ENCODE measurements at regions not wholly inside any gene's neighbourhood (a gene's known extent, or its start where the extent isn't known, plus 50 kb on each side); places are given as distances from the start of the nearest gene placed in this dataset.

- Histone ChIP-seq H4K5ac (ENCODE audit: low read depth, low read length) (no peak overlapping the region), H2AFZ (replicated peaks; ENCODE audit: low read length, poor library complexity) (no peak overlapping the region), H3K9ac (ENCODE audit: low read depth, low read length) (no peak overlapping the region), H3K4ac (ENCODE audit: low read depth, low read length) (no peak overlapping the region), H2AK9ac (replicated peaks; ENCODE audit: low read depth, low read length, poor library complexity) (no peak overlapping the region), H3K79me1 (ENCODE audit: low read depth in 1 of 2, low read length in 2 of 2) (no peaks in the 10 kb centered on the region), H3K4me3 (ENCODE audit: insufficient read depth, low read depth, low read length) (no peak overlapping the region), H3K27ac (ENCODE audit: insufficient read depth, low read length) (no peak overlapping the region), H3K9me1 (ENCODE audit: insufficient read depth, low read length) (no peaks in the 10 kb centered on the region), H2BK120ac (ENCODE audit: low read depth, low read length) (no peak overlapping the region), H3K4me2 (ENCODE audit: low read depth, low read length) (no peak overlapping the region), H2BK20ac (ENCODE audit: low read depth, low read length) (no peak overlapping the region), H2AK5ac (ENCODE audit: low read depth, low read length) (no peak overlapping the region), H2BK5ac (ENCODE audit: low read depth, low read length, poor library complexity, severe bottlenecking) (no peak overlapping the region), H3K27me3 (ENCODE audit: control insufficient read depth, insufficient read depth, low read length) (no peaks in the 10 kb centered on the region), H3K4me1 (ENCODE audit: control insufficient read depth, insufficient read depth, low read length) (no peaks in the 10 kb centered on the region), H4K91ac (ENCODE audit: insufficient read depth, low read depth, low read length) (no peak overlapping the region), H3K18ac (ENCODE audit: low read depth, low read length) (no peak overlapping the region), H3K56ac (ENCODE audit: extremely low read depth, insufficient read depth, low read length) (no peak overlapping the region), H3K9me3 (ENCODE audit: control insufficient read depth, insufficient read depth, low read length) (no peaks in the 10 kb centered on the region), H3K23ac (ENCODE audit: low read depth, low read length) (no peak overlapping the region), H4K8ac (ENCODE audit: low read depth in 2 of 2, low read length in 2 of 2) (no peak overlapping the region), H3K36me3 (ENCODE audit: control insufficient read depth, insufficient read depth, low read length) (no peaks in the 10 kb centered on the region), H4K20me1 (ENCODE audit: insufficient read depth, low read length) (no peaks in the 10 kb centered on the region), H2BK15ac (ENCODE audit: low read depth, low read length) (no peak overlapping the region), H3K14ac (replicated peaks; ENCODE audit: low read depth, low read length) (no peak overlapping the region)
- POLR2A ChIA-PET (ENCODE audit: unreplicated experiment) = no interaction called here
- WGBS, 2 experiments (ENCODE audit: extremely low coverage in 2 of 2, insufficient read length in 1 of 2) = no CpG with 5 or more reads among the region's 7 CpGs
- BruUV-seq (replicated peaks) = no TSS peak
- in situ Hi-C loops (cut with MboI; ENCODE audit: low sequenced_read_pairs) (no loop called here), intact Hi-C loops (cut with micrococcal nuclease) (no loop called here), dilution Hi-C loops (cut with HindIII; ENCODE audit: low sequenced_read_pairs, unreplicated experiment) (no loop called here)
- DNase-seq (no peak), ATAC-seq (ENCODE audit: low read depth) (no peak)
- CTCF ChIA-PET = no interaction called here
- TF ChIP-seq MXI1 (IDR thresholded peaks at IDR 0.05; ENCODE audit: borderline replicate concordance, low read depth, low read length) (no peak), MAFK (IDR thresholded peaks at IDR 0.05; ENCODE audit: low read depth, low read length) (no peak), RFX5 (IDR thresholded peaks at IDR 0.05; ENCODE audit: low read depth, low read length) (no peak)
Measured at GRCh38 chr12:112584266-112584722, 165.5 kb downstream of the PTPN11 start.
